Stimulated activated CD4-positive, alpha-beta T cell treated with anti-CD3 and anti-CD28 coated beads, Interleukin-2, amount 100 ng/mL, for 24 hours (primary cell): ENCODE measurements at regions not wholly inside any gene's neighbourhood (a gene's known extent, or its start where the extent isn't known, plus 50 kb on each side); places are given as distances from the start of the nearest gene placed in this dataset.
"Not testable (repeated sequence)": the region's sequence is repeated elsewhere in the genome, so short reads cannot be mapped to it uniquely, and the experiment has no call there.

Experiments
- DNase-seq, 2 donors: peaks; one replicate each; pipeline ENCODE4 v3.0.0-alpha.2; 2020

- DNase-seq, result not testable (repeated sequence)
These were observed 296.0 kb upstream of the PIK3R1 start for GRCh38 chr5:67919532-67919931.

GRCh38 chr5:67917561-67917960 is 298.0 kb upstream of the PIK3R1 start:
- no peak for DNase-seq

- no peak for DNase-seq
These were observed 305.0 kb upstream of the PIK3R1 start for GRCh38 chr5:67910546-67910945.

GRCh38 chr5:67908126-67908765 is 307.3 kb upstream of the PIK3R1 start:
- no peak for DNase-seq

GRCh38 chr5:67904366-67904765 is 311.2 kb upstream of the PIK3R1 start:
- DNase-seq, result no peak

- DNase-seq, result no peak
These were observed 311.9 kb upstream of the PIK3R1 start for GRCh38 chr5:67903656-67904055.

GRCh38 chr5:67903121-67903520 is 312.4 kb upstream of the PIK3R1 start:
- DNase-seq, result no peak

GRCh38 chr5:67902497-67902830 is 313.1 kb upstream of the PIK3R1 start:
- DNase-seq, result no peak

GRCh38 chr5:67901814-67902496 is 313.6 kb upstream of the PIK3R1 start:
- no peak for DNase-seq

- no peak for DNase-seq
These were observed 315.0 kb upstream of the PIK3R1 start for GRCh38 chr5:67900514-67900913.

GRCh38 chr5:67897980-67898379 is 317.6 kb upstream of the PIK3R1 start:
- no peak for DNase-seq

GRCh38 chr5:67897431-67897830 is 318.1 kb upstream of the PIK3R1 start:
- no peak for DNase-seq

GRCh38 chr5:67896930-67897313 is 318.6 kb upstream of the PIK3R1 start:
- no peak for DNase-seq

- DNase-seq, result no peak
These were observed 319.1 kb upstream of the PIK3R1 start for GRCh38 chr5:67896311-67896929.

- not testable (repeated sequence) for DNase-seq
These were observed 325.7 kb upstream of the PIK3R1 start for GRCh38 chr5:67889870-67890269.

- no peak for DNase-seq
These were observed 327.8 kb upstream of the PIK3R1 start for GRCh38 chr5:67887748-67888161.

- DNase-seq, result no peak
These were observed 328.8 kb upstream of the PIK3R1 start for GRCh38 chr5:67886761-67887160.

GRCh38 chr5:67880876-67881275 is 334.7 kb upstream of the PIK3R1 start:
- no peak for DNase-seq

- no peak for DNase-seq
These were observed 335.1 kb upstream of the PIK3R1 start for GRCh38 chr5:67880511-67880805.

- DNase-seq, result no peak
These were observed 335.7 kb upstream of the PIK3R1 start for GRCh38 chr5:67879620-67880510.

GRCh38 chr5:67878933-67879332 is 336.6 kb upstream of the PIK3R1 start:
- no peak for DNase-seq

GRCh38 chr5:67876371-67876770 is 339.2 kb upstream of the PIK3R1 start:
- DNase-seq, result no peak

- DNase-seq, result no peak
These were observed 340.0 kb upstream of the PIK3R1 start for GRCh38 chr5:67875601-67876000.

- no peak for DNase-seq
These were observed 341.6 kb upstream of the PIK3R1 start for GRCh38 chr5:67873935-67874334.
